ENCODE measurements at regions not wholly inside any gene's neighbourhood (a gene's known extent, or its start where the extent isn't known, plus 50 kb on each side); places are given as distances from the start of the nearest gene placed in this dataset.

DNA sequence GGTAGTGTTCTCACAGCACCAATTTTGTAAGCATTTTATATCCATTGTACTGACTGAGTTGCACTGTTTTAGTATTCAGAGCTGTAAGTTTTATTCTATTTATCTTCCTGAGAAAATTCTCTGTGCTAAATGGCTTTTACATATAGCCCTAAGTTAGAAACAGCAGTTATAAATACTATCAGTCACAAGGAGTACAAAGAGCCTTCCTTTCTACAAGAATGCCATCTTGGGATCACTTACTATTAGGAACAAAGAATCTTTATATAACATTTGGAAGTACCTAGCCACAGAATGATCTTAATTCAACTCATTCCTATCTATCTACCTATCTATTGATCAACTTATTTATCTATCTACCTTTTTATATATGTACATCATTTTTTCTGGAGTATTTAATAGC, 423.9 kb upstream of the RGS18 start:
- TF ChIP-seq JUN (CRISPR knock-in tag; IDR thresholded peaks at IDR 0.05) (no peak), NFYB (CRISPR knock-in tag; conservative IDR thresholded peaks at IDR 0.05; ENCODE audit: low read depth) (no peak), ZNF121 (CRISPR knock-in tag; IDR thresholded peaks at IDR 0.05) (no peak)
- TF ChIP-seq, protein P1, sequence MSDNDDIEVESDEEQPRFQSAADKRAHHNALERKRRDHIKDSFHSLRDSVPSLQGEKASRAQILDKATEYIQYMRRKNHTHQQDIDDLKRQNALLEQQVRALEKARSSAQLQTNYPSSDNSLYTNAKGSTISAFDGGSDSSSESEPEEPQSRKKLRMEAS (CRISPR knock-in tag; IDR thresholded peaks at IDR 0.05): no peak
- TF ChIP-seq, protein P2, sequence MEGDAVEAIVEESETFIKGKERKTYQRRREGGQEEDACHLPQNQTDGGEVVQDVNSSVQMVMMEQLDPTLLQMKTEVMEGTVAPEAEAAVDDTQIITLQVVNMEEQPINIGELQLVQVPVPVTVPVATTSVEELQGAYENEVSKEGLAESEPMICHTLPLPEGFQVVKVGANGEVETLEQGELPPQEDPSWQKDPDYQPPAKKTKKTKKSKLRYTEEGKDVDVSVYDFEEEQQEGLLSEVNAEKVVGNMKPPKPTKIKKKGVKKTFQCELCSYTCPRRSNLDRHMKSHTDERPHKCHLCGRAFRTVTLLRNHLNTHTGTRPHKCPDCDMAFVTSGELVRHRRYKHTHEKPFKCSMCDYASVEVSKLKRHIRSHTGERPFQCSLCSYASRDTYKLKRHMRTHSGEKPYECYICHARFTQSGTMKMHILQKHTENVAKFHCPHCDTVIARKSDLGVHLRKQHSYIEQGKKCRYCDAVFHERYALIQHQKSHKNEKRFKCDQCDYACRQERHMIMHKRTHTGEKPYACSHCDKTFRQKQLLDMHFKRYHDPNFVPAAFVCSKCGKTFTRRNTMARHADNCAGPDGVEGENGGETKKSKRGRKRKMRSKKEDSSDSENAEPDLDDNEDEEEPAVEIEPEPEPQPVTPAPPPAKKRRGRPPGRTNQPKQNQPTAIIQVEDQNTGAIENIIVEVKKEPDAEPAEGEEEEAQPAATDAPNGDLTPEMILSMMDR (IDR thresholded peaks at IDR 0.05): no peak
